Loucy (cell line): ENCODE measurements at regions not wholly inside any gene's neighbourhood (a gene's known extent, or its start where the extent isn't known, plus 50 kb on each side); places are given as distances from the start of the nearest gene placed in this dataset.

ENCODE experiments used
- H2AFZ ChIP-seq: fragments of 200-600 bp; sonication (generic); 2 replicates; pipeline ENCODE4 v1.6.0; 2016; ENCODE audit warnings: antibody characterized with exemption, mild to moderate bottlenecking, low read length, moderate library complexity
- H3F3A ChIP-seq: fragments of 200-600 bp; 2 replicates; pipeline ENCODE4 v1.6.0; 2016; ENCODE audit warnings: antibody characterized with exemption, low read depth, mild to moderate bottlenecking
- H3K27me3 ChIP-seq: fragments of 200-600 bp; sonication (generic); 2 replicates; pipeline ENCODE4 v1.6.1; 2014; ENCODE audit warnings: low read length, mild to moderate bottlenecking; ENCODE audit not compliant: insufficient read depth, poor library complexity, severe bottlenecking
- H3K36me3 ChIP-seq: fragments of 200-600 bp; sonication (generic); 2 replicates; pipeline ENCODE4 v1.6.1; 2016; ENCODE audit warnings: low read length; ENCODE audit not compliant: insufficient read depth
- H3K4me1 ChIP-seq: fragments of 200-600 bp; sonication (generic); 2 replicates; pipeline ENCODE4 v1.5.1; 2014; ENCODE audit warnings: low read length, mild to moderate bottlenecking; ENCODE audit not compliant: insufficient read depth, poor library complexity, severe bottlenecking
- H3K4me2 ChIP-seq: fragments of 200-600 bp; sonication (generic); 2 replicates; pipeline ENCODE4 v1.6.0; 2014; ENCODE audit warnings: antibody characterized with exemption, low read length, low read depth, mild to moderate bottlenecking; ENCODE audit not compliant: poor library complexity, severe bottlenecking
- H3K4me3 ChIP-seq: fragments of 200-600 bp; sonication (generic); 2 replicates; pipeline ENCODE4 v1.5.1; 2014; ENCODE audit warnings: low read length, mild to moderate bottlenecking, mixed read lengths; ENCODE audit not compliant: poor library complexity, severe bottlenecking
- H3K79me2 ChIP-seq: fragments of 200-600 bp; sonication (generic); 2 replicates; pipeline ENCODE4 v1.6.1; 2014; ENCODE audit warnings: low read length; ENCODE audit not compliant: insufficient read depth
- H3K9ac ChIP-seq: fragments of 200-600 bp; sonication (generic); 2 replicates; pipeline ENCODE4 v1.6.0; 2014; ENCODE audit warnings: mild to moderate bottlenecking, low read depth, low read length, moderate library complexity; ENCODE audit not compliant: poor library complexity, severe bottlenecking
- H3K9me2 ChIP-seq: fragments of 200-600 bp; sonication (generic); replicated peaks from 2 replicates; pipeline ENCODE4 v1.6.1; 2016; ENCODE audit warnings: low read depth, low read length, mixed read lengths
- H3K9me3 ChIP-seq: fragments of 200-600 bp; sonication (generic); 2 replicates; pipeline ENCODE4 v1.6.1; 2014; ENCODE audit warnings: mild to moderate bottlenecking, antibody characterized with exemption, low read length, low read depth; ENCODE audit not compliant: insufficient read depth
- H4K20me1 ChIP-seq: fragments of 200-600 bp; sonication (generic); 2 replicates; pipeline ENCODE4 v1.6.0; 2014; ENCODE audit warnings: antibody characterized with exemption, low read length, mild to moderate bottlenecking; ENCODE audit not compliant: insufficient read depth, poor library complexity, severe bottlenecking
- EZH2phosphoT487 ChIP-seq: fragments of 200-600 bp; IDR thresholded peaks from 2 replicates; pipeline ENCODE4 v1.6.1; 2018; ENCODE audit warnings: antibody characterized with exemption, mild to moderate bottlenecking, moderate library complexity, borderline replicate concordance
- TF ChIP-seq, protein P1 (sequence below): fragments of 200-600 bp; sonication (generic); conservative IDR thresholded peaks from 2 replicates; pipeline ENCODE4 v1.5.1; 2014; ENCODE audit warnings: mild to moderate bottlenecking, antibody characterized with exemption, low read length

DNA sequence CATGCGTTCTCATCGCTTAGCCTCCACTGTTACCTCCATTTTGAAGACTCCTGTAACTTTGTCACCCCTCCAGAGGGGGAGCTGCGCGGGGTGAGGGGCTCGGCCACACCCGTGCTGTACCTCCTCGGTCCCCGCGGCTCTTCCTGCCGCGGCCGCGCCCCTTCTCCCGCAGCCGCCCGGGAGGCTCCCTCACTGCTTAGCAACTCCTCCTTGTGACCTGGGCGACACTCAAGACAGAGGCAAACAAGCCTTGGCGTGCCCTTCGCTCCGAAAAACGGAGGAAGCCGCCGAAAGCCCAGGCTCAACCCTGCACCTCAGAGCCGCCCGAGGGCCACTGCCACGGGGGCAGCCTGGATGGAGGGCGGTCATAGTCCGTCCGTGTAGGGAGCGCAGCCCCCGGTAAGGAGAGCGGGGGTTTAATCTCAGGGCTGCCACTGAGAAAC, 494.3 kb downstream of the FOXO1 start:
- no peaks in the 10 kb centered on the region for H3K9me3 ChIP-seq
- no peaks in the 10 kb centered on the region for H3K79me2 ChIP-seq
- H3K9me2 ChIP-seq, result no peaks in the 10 kb centered on the region
- H3K27me3 ChIP-seq, result no peaks in the 10 kb centered on the region
- H3K4me3 ChIP-seq, result no peak overlapping the region
- no peaks in the 10 kb centered on the region for H3K4me1 ChIP-seq
- TF ChIP-seq, protein P1, sequence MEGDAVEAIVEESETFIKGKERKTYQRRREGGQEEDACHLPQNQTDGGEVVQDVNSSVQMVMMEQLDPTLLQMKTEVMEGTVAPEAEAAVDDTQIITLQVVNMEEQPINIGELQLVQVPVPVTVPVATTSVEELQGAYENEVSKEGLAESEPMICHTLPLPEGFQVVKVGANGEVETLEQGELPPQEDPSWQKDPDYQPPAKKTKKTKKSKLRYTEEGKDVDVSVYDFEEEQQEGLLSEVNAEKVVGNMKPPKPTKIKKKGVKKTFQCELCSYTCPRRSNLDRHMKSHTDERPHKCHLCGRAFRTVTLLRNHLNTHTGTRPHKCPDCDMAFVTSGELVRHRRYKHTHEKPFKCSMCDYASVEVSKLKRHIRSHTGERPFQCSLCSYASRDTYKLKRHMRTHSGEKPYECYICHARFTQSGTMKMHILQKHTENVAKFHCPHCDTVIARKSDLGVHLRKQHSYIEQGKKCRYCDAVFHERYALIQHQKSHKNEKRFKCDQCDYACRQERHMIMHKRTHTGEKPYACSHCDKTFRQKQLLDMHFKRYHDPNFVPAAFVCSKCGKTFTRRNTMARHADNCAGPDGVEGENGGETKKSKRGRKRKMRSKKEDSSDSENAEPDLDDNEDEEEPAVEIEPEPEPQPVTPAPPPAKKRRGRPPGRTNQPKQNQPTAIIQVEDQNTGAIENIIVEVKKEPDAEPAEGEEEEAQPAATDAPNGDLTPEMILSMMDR, result no peak
- no peak for TF ChIP-seq EZH2phosphoT487
- no peaks in the 10 kb centered on the region for H3F3A ChIP-seq
- no peak overlapping the region for H3K9ac ChIP-seq
- H3K4me2 ChIP-seq, result no peak overlapping the region
- H3K36me3 ChIP-seq, result no peaks in the 10 kb centered on the region
- no peaks in the 10 kb centered on the region for H4K20me1 ChIP-seq
- no peak overlapping the region for H2AFZ ChIP-seq

DNA sequence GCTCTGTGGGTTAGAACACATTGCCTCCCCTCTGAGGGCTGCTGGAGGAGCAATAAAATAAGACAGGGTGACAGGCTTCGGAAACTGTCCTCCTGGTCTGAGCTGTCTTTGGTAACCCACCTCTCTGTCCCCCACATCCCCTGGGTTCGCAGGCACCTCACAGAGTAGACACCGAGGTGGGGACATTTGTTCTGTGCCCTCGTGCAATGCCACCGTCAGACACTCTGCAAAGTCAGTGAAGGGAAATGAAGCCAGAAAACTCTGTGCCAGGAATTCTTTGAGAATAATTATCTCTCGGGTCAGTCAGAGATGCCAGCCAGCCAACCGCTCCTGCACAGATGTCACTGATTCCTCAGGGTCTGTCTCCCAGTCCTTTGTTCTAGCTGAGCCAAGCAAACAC, 493.6 kb downstream of the FOXO1 start:
- H3K79me2 ChIP-seq, result no peaks in the 10 kb centered on the region
- no peaks in the 10 kb centered on the region for H4K20me1 ChIP-seq
- TF ChIP-seq, protein P1, result no peak
- TF ChIP-seq EZH2phosphoT487, result no peak
- no peaks in the 10 kb centered on the region for H3K27me3 ChIP-seq
- H3K4me1 ChIP-seq, result no peaks in the 10 kb centered on the region
- no peaks in the 10 kb centered on the region for H3K9me3 ChIP-seq
- no peak overlapping the region for H3K9ac ChIP-seq
- no peaks in the 10 kb centered on the region for H3K9me2 ChIP-seq
- H3K4me2 ChIP-seq, result no peak overlapping the region
- no peak overlapping the region for H2AFZ ChIP-seq
- no peaks in the 10 kb centered on the region for H3F3A ChIP-seq
- H3K36me3 ChIP-seq, result no peaks in the 10 kb centered on the region
- no peak overlapping the region for H3K4me3 ChIP-seq

DNA sequence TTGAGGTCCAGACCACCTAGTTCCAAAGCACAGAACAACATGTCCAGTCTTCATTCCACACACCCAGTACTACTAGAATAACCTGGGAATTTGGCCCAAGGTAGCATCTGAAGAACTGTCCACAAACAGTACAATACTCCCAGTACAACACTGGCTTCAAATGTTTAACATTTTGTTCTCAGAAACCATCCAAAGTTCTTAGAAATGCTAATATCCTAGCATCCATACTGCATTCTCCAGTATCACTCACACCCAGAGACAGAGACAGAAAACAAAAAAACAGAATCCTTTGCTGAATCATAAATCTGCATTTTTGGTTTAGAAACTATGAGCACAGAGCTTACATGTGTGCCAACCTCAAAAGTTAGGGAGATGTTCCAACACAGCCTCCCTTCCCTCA, 490.8 kb downstream of the FOXO1 start:
- no peaks in the 10 kb centered on the region for H3K79me2 ChIP-seq
- no peaks in the 10 kb centered on the region for H3K36me3 ChIP-seq
- no peak overlapping the region for H2AFZ ChIP-seq
- H3F3A ChIP-seq, result no peaks in the 10 kb centered on the region
- no peak overlapping the region for H3K4me2 ChIP-seq
- H3K4me1 ChIP-seq, result no peaks in the 10 kb centered on the region
- H3K9me3 ChIP-seq, result no peaks in the 10 kb centered on the region
- H3K9me2 ChIP-seq, result no peaks in the 10 kb centered on the region
- H4K20me1 ChIP-seq, result no peaks in the 10 kb centered on the region
- no peak for TF ChIP-seq EZH2phosphoT487
- TF ChIP-seq, protein P1, result no peak
- H3K4me3 ChIP-seq, result no peak overlapping the region
- no peaks in the 10 kb centered on the region for H3K27me3 ChIP-seq
- H3K9ac ChIP-seq, result no peak overlapping the region
